DOHH2 (cell line): ENCODE measurements at regions not wholly inside any gene's neighbourhood (a gene's known extent, or its start where the extent isn't known, plus 50 kb on each side); places are given as distances from the start of the nearest gene placed in this dataset.

ENCODE experiments used
- H3F3A ChIP-seq: fragments of 200-600 bp; sonication (generic), shearing (Covaris generic); 2 replicates; pipeline ENCODE4 v1.6.0; 2016; ENCODE audit warnings: antibody characterized with exemption, mild to moderate bottlenecking; ENCODE audit not compliant: control insufficient read depth, insufficient read depth
- H3K27ac ChIP-seq: fragments of 200-600 bp; sonication (generic); 2 replicates; pipeline ENCODE4 v1.5.1; 2014; ENCODE audit warnings: low read depth, mild to moderate bottlenecking, low read length, moderate library complexity
- H3K27me3 ChIP-seq: fragments of 200-600 bp; sonication (generic); 2 replicates; pipeline ENCODE4 v1.6.1; 2014; ENCODE audit warnings: mild to moderate bottlenecking, low read length, mixed read lengths; ENCODE audit not compliant: control insufficient read depth
- H3K36me3 ChIP-seq: fragments of 200-600 bp; sonication (generic); 2 replicates; pipeline ENCODE4 v1.6.1; 2014; ENCODE audit warnings: mild to moderate bottlenecking, low read length, moderate library complexity, mixed read lengths; ENCODE audit not compliant: control insufficient read depth
- H3K4me1 ChIP-seq: fragments of 200-600 bp; sonication (generic); 2 replicates; pipeline ENCODE4 v1.6.1; 2014; ENCODE audit warnings: mild to moderate bottlenecking, low read length, mixed read lengths; ENCODE audit not compliant: control insufficient read depth
- H3K4me2 ChIP-seq: fragments of 200-600 bp; sonication (generic); 2 replicates; pipeline ENCODE4 v1.6.0; 2014; ENCODE audit warnings: mild to moderate bottlenecking, low read length, moderate library complexity
- H3K4me3 ChIP-seq: fragments of 200-600 bp; sonication (generic); 2 replicates; pipeline ENCODE4 v1.5.1; 2014; ENCODE audit warnings: mild to moderate bottlenecking, low read length, mixed read lengths
- H3K79me2 ChIP-seq: fragments of 200-600 bp; sonication (generic); 2 replicates; pipeline ENCODE4 v1.6.1; 2014; ENCODE audit warnings: mild to moderate bottlenecking, low read length, mixed read lengths; ENCODE audit not compliant: control insufficient read depth
- H3K9me2 ChIP-seq: fragments of 200-600 bp; sonication (generic); replicated peaks from 2 replicates; pipeline ENCODE4 v1.6.1; 2014; ENCODE audit warnings: mild to moderate bottlenecking, low read length, mixed read lengths; ENCODE audit not compliant: control insufficient read depth
- H3K9me3 ChIP-seq: fragments of 200-600 bp; sonication (generic); 2 replicates; pipeline ENCODE4 v1.6.1; 2014; ENCODE audit warnings: antibody characterized with exemption, low read length, mixed read lengths; ENCODE audit not compliant: control insufficient read depth, insufficient read depth
- H4K20me1 ChIP-seq: fragments of 200-600 bp; sonication (generic); 2 replicates; pipeline ENCODE4 v1.6.0; 2014; ENCODE audit warnings: low read depth, mild to moderate bottlenecking, antibody characterized with exemption, low read length, moderate library complexity; ENCODE audit not compliant: control insufficient read depth, insufficient read depth
- EZH2phosphoT487 ChIP-seq: fragments of 200-600 bp; sonication (generic); IDR thresholded peaks from 2 replicates; pipeline ENCODE4 v1.6.1; 2017; ENCODE audit warnings: borderline replicate concordance, mild to moderate bottlenecking, antibody characterized with exemption, low read length, moderate library complexity, mixed read lengths
- TF ChIP-seq, protein P1 (sequence below): fragments of 200-600 bp; sonication (generic); IDR thresholded peaks from one replicate; pipeline ENCODE4 v1.5.1; 2014; ENCODE audit warnings: antibody characterized with exemption, mild to moderate bottlenecking, low read depth, low read length; ENCODE audit not compliant: poor library complexity, severe bottlenecking

- Histone ChIP-seq H3K9me2 (no peaks in the 10 kb centered on the region), H3K9me3 (no peaks in the 10 kb centered on the region), H3K4me1 (no peaks in the 10 kb centered on the region), H4K20me1 (no peaks in the 10 kb centered on the region), H3K4me3 (no peak overlapping the region), H3K79me2 (no peaks in the 10 kb centered on the region), H3K4me2 (no peak overlapping the region), H3K27ac (no peak overlapping the region), H3K36me3 (no peaks in the 10 kb centered on the region), H3K27me3 (no peaks in the 10 kb centered on the region), H3F3A (no peaks in the 10 kb centered on the region)
- no peak for TF ChIP-seq EZH2phosphoT487
- TF ChIP-seq, protein P1, sequence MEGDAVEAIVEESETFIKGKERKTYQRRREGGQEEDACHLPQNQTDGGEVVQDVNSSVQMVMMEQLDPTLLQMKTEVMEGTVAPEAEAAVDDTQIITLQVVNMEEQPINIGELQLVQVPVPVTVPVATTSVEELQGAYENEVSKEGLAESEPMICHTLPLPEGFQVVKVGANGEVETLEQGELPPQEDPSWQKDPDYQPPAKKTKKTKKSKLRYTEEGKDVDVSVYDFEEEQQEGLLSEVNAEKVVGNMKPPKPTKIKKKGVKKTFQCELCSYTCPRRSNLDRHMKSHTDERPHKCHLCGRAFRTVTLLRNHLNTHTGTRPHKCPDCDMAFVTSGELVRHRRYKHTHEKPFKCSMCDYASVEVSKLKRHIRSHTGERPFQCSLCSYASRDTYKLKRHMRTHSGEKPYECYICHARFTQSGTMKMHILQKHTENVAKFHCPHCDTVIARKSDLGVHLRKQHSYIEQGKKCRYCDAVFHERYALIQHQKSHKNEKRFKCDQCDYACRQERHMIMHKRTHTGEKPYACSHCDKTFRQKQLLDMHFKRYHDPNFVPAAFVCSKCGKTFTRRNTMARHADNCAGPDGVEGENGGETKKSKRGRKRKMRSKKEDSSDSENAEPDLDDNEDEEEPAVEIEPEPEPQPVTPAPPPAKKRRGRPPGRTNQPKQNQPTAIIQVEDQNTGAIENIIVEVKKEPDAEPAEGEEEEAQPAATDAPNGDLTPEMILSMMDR, result no peak
Measured at GRCh38 chr1:55580845-55581332, 365.7 kb upstream of the USP24 start.

GRCh38 chr1:55579332-55580001 is 364.3 kb upstream of the USP24 start:
- TF ChIP-seq, protein P1, result no peak
- TF ChIP-seq EZH2phosphoT487, result no peak

GRCh38 chr1:55578646-55579045 is 363.5 kb upstream of the USP24 start:
- no peak for TF ChIP-seq EZH2phosphoT487
- TF ChIP-seq, protein P1, result no peak
- Histone ChIP-seq H3K9me3 (no peaks in the 10 kb centered on the region), H3K9me2 (no peaks in the 10 kb centered on the region), H3F3A (no peaks in the 10 kb centered on the region), H3K27me3 (no peaks in the 10 kb centered on the region), H3K4me3 (no peak overlapping the region), H3K79me2 (no peaks in the 10 kb centered on the region), H3K27ac (no peak overlapping the region), H3K36me3 (no peaks in the 10 kb centered on the region), H4K20me1 (no peaks in the 10 kb centered on the region), H3K4me2 (no peak overlapping the region), H3K4me1 (no peaks in the 10 kb centered on the region)

More at GRCh38 chr1:55579332-55580001, 364.3 kb upstream of the USP24 start:
- H3K36me3 ChIP-seq, result no peaks in the 10 kb centered on the region
- H3K4me1 ChIP-seq, result no peaks in the 10 kb centered on the region
- no peaks in the 10 kb centered on the region for H3K79me2 ChIP-seq
- no peaks in the 10 kb centered on the region for H3K9me2 ChIP-seq
- H3F3A ChIP-seq, result no peaks in the 10 kb centered on the region
- no peak overlapping the region for H3K27ac ChIP-seq
- no peaks in the 10 kb centered on the region for H3K27me3 ChIP-seq
- no peak overlapping the region for H3K4me3 ChIP-seq
- no peaks in the 10 kb centered on the region for H4K20me1 ChIP-seq
- no peak overlapping the region for H3K4me2 ChIP-seq
- H3K9me3 ChIP-seq, result no peaks in the 10 kb centered on the region
